GM18873 (cell line): ENCODE measurements at regions not wholly inside any gene's neighbourhood (a gene's known extent, or its start where the extent isn't known, plus 50 kb on each side); places are given as distances from the start of the nearest gene placed in this dataset.
"Not testable (repeated sequence)": the region's sequence is repeated elsewhere in the genome, so short reads cannot be mapped to it uniquely, and the experiment has no call there.

Source experiments
- ATAC-seq: cut with Tn5 transposase; IDR thresholded peaks from one replicate; pipeline ENCODE4 v1.9.1; 2021; ENCODE audit warnings: mild to moderate bottlenecking, moderate library complexity, moderate number of reproducible peaks; ENCODE audit not compliant: unreplicated experiment, low FRiP score

DNA sequence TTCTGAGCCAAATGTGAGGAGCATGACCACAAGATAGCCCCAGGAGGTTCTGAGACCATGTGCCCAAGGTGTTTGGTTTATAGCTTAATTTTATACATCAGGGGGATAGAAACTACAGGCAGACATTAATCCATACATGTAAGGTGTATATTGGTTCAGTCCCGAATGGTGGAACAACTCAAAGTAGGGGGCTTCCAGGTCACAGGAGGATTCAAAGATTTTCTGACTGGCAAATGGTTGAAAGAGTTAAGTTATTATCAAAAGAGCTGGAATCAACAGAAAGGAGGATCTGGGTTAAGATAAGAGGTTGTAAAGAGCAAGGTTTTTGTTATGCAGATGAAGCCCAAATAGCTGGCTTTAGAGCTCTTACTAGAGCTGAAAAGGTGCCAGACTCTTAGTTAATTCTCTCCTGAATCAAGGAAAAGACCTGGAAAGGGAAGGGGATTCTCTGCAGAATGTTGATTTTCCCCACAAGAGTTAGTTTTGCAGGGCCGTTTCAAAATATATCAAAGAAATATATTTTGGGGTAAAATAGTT, 640.0 kb downstream of the IPMK start:
- ATAC-seq, result no peak

GRCh38 chr10:57624856-57625592, 642.7 kb downstream of the IPMK start:
- no peak for ATAC-seq

DNA sequence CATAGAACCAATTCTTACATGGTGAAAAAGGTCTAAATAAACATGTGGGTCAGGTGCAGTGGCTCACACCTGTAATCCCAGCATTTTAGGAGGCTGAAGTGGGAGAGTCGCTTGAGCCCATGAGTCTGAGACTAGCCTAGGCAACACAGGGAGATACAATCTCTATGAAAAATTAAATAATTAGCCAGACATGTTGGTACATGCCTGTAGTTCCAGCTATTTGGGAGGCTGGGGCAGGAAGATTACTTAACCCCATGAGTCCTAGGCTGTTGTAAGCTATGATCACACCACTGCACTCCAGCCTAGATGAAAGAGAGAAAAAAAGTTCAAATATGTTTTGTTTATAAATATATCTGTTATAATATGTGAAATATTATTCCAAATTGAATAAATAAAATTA, 643.6 kb downstream of the IPMK start:
- no peak for ATAC-seq

GRCh38 chr10:57621466-57621865, 646.2 kb downstream of the IPMK start:
- no peak for ATAC-seq

GRCh38 chr10:57605948-57606485, 661.7 kb downstream of the IPMK start:
- ATAC-seq, result no peak

GRCh38 chr10:57599440-57599839, 668.3 kb downstream of the IPMK start:
- ATAC-seq, result no peak

DNA sequence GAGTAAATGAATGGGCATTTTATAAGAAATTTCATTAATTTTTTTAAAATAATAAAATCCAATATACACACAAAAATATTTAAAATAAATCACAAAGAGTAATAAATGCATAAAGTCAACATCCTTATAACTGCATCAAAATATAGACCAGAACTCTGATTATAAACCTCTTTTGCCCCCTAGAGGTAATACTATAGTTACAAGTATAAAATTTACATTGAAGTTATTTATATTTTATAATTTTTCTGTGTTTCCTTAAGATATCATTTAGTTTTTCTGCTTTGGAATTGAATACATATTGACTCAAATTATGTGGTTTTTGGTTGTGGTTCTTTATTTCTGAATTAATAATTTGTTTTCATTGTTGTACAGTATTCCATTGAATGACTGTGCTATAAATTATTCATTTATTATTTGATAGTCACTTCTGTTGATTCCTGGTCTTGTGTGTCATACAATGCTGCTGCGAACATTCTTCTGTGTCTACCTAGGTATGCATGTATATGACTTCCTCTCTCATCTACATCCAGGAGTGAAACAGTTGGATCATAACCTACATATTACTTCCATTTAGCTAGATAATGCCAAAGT, 673.6 kb downstream of the IPMK start:
- ATAC-seq, result no peak

DNA sequence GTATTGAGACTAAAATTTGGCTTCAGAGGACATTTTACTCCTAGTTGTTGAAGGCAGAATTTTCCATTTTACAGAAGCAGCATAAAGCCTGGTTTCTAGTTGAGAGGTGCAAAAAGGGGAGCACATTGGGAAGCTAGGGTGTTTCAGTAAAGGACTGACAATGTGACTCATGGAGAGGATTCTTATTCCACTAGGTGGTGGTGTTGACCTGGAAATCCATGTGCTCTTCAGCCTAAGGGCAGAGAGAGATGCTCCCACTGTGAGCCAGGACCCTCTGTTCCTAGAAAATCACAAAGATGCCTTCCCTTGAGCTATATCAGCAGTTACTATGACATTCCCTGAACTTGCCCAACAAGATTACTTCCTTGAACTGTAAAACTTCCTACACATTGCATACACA, 687.8 kb downstream of the IPMK start:
- ATAC-seq, result no peak

GRCh38 chr10:57562211-57562610, 705.5 kb downstream of the IPMK start:
- no peak for ATAC-seq

DNA sequence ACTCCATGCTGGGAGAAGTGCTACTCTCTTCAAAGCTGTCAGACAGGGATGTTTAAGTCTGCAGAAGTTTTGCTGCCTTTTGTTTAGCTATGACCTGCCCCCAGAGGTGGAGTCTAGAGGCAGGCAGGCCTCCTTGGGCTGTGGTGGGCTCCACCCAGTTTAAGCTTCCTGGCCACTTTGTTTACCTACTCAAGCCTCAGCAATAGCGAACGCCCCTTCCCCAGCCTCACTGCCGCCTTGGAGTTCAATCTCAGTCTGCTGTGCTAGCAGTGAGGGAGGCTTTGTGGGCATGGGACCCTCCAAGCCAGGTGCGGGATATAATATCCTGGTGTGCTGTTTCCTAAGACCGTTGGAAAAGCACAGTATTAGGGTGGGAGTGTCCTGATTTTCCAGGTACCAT, 715.9 kb downstream of the IPMK start:
- ATAC-seq, result not testable (repeated sequence)

DNA sequence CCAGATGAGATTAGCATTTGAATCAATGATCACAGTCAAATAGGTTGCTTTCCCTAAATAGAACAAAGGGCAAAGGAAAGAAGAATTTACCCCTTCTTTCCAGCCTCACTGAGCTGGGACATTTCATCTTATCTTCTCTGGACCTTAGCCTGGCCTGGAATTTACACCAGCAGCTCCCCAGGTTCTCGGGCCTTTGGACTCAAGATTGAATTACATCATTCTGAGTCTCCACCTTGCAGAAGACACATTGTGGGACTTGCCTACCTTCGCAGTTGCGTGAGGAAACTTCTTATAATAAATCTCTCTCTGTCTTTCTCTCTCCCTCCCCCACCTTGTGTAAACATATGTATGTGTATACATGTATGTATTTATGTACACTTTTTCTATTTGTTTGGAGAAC, 732.4 kb downstream of the IPMK start:
- ATAC-seq, result no peak

- ATAC-seq, result no peak
These were observed 754.1 kb downstream of the IPMK start for GRCh38 chr10:57513637-57514036.

- no peak for ATAC-seq
These were observed 759.9 kb downstream of the IPMK start for GRCh38 chr10:57507788-57508187.

- ATAC-seq, result no peak
These were observed 761.1 kb downstream of the IPMK start for GRCh38 chr10:57506414-57507094.

DNA sequence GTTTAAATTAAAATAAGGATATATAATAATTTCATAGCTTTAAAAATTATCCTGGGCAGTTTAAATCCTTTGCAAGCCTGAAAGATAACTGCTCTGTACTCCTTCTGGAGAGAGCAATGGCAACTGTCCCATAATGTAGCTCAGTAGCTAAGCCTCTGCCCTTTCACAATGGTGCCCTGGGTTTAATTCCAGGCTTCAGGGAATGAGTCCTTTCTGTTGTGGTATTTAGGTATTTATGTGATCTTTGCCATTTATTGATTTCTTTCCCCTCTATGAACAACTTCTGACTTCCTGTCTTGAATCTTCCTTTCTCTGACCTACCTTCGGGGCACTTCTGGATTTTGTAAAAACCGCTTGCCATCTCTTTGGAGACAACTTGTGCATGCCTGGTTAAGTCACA, 773.2 kb downstream of the IPMK start:
- no peak for ATAC-seq

DNA sequence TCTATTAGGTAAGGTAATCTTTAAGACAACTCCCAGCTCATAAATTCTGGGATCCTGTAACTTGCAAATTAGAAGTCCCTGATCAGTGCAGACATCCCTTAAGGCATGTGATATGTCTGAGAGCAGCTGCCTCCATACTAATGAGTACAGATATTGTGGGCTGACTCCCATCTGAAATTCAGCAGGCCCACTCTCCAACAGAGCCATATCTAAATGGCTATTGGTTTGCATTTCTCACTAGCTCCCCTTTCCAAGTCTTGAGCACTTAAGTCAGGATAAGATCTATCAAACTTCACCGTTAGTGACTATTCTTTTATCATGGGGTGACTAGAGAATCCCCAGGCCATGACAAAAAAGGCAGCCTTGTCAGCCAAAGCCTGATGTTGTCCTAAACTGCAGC, 785.4 kb downstream of the IPMK start:
- ATAC-seq, result no peak

DNA sequence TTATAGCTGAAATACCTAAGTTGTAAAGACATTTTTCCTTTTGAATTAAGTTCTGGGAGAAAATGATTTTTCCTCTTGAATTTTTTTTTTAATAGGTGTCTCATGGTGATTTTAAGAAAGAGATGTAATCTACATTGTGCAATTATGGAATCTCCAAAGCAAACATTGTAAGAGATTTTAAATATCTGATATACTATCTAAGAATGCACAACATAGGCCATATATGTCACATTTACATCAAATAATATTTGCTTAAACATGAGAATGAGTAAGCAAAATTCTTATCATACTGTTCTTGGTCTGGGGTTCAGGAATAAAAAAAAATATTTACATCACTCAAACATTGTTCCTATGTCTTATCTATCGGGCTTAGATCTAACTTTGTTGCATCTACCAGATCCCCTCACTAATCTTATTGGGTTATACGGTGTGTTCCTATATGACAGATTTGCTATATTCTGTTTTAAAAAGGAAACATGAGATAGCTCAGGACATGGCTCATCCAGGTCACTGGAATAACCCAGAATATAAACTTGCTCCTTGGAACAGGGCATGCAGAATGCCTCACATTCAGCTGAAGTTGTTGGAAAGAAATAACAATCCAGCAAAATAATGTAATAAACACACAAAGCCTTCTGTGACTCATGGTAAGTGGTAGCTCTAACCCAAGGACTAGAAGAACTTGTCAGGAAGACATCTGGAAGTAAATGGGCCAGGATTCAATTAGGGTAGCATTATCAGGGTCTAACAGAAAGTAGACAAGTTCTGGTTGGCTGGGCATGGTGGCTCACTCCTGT, 794.7 kb downstream of the IPMK start:
- ATAC-seq, result no peak

DNA sequence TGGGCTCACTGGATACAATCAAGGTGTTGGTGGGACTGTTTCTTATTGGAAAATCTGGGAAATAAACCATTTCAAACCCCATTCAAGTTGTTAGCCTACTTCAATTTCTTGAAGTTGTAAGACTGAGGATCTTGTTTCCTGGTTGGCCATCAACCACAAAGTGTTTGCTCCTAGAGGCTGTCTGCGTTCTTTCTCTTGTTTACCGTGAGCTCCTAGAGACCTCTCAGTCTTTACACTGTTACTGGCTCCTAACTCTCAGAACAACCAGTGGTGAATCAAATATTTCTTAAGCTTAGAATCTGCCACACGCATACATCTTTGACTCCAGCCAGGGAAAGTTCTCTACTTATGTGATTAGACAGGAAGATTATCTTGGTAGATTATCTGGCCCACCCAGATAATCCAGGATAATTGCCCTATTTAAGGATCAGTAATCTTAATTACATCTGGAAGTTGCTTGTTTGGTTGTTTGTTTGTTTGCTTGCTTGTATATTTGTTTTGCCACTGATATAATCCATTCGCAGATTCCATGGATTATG, 798.7 kb downstream of the IPMK start:
- no peak for ATAC-seq

GRCh38 chr10:57465155-57465554, 802.5 kb downstream of the IPMK start:
- ATAC-seq, result no peak

DNA sequence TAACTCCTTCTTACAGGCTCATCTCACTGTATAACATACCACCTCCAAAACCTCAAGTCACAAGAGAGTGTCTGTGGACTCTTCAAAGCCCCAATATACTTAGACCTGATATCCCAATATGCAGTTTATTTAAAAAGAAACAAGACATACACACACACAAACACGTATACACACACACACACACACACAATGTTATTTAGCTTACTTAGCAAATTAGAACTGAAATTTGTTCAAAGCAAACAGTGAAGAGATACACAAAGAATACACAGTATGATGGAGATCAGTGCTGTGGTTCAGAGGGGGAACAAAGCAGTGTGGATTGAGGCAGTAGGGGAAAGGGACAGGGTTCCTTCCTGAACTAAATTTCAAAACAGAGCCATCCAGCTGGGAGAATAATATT, 807.2 kb downstream of the IPMK start:
- no peak for ATAC-seq
